GM13977 (cell line): ENCODE measurements at regions not wholly inside any gene's neighbourhood (a gene's known extent, or its start where the extent isn't known, plus 50 kb on each side); places are given as distances from the start of the nearest gene placed in this dataset.

ENCODE experiments used
- DNase-seq: peaks from one replicate; pipeline ENCODE4 v3.0.0; 2012; ENCODE audit warnings: low spot score
- CTCF ChIP-seq: IDR thresholded peaks from 2 replicates; pipeline ENCODE4 v1.5.1; 2012; ENCODE audit warnings: mild to moderate bottlenecking, control low read depth; ENCODE audit not compliant: insufficient read depth; ENCODE audit errors: extremely low read depth, missing control alignments
- in situ Hi-C: fragments of 300-500 bp; cut with MboI; formaldehyde crosslinking; loops from one replicate; pipeline ENCODE4 v1.12.0; 2022; ENCODE audit warnings: low sequenced_read_pairs, low pct_unique_long_range_greater_than_20kb, mixed read lengths, inconsistent platforms; ENCODE audit not compliant: unreplicated experiment

- DNase-seq = no peak
- TF ChIP-seq CTCF = no peak
- in situ Hi-C loops = no loop called here
These were observed 192.0 kb downstream of the BCL11A start for GRCh38 chr2:60361498-60361897.

GRCh38 chr2:60359569-60359968, 193.9 kb downstream of the BCL11A start:
- no peak for TF ChIP-seq CTCF
- DNase-seq = no peak
- in situ Hi-C loops = no loop called here

GRCh38 chr2:60358476-60358875, 195.0 kb downstream of the BCL11A start:
- no peak for TF ChIP-seq CTCF
- in situ Hi-C loops = no loop called here

GRCh38 chr2:60357996-60358395, 195.5 kb downstream of the BCL11A start:
- in situ Hi-C loops = no loop called here
- no peak for TF ChIP-seq CTCF
- DNase-seq = no peak

More at GRCh38 chr2:60358476-60358875, 195.0 kb downstream of the BCL11A start:
- no peak for DNase-seq

GRCh38 chr2:60356346-60356745, 197.1 kb downstream of the BCL11A start:
- in situ Hi-C loops = no loop called here
- no peak for DNase-seq
- TF ChIP-seq CTCF = no peak

GRCh38 chr2:60355849-60356261, 197.6 kb downstream of the BCL11A start:
- no peak for TF ChIP-seq CTCF
- DNase-seq = no peak
- in situ Hi-C loops = no loop called here

- no peak for TF ChIP-seq CTCF
- in situ Hi-C loops = no loop called here
- no peak for DNase-seq
These were observed 198.7 kb downstream of the BCL11A start for GRCh38 chr2:60354713-60355112.
